Brain microvascular endothelial cell (primary cell): ENCODE measurements at regions not wholly inside any gene's neighbourhood (a gene's known extent, or its start where the extent isn't known, plus 50 kb on each side); places are given as distances from the start of the nearest gene placed in this dataset.

Experiments used
- DNase-seq: peaks from one replicate; pipeline ENCODE4 v3.0.0-alpha.2; 2020
- H3K27ac ChIP-seq: fragments of 250-450 bp; sonication (Bioruptor Pico); 2 replicates; pipeline ENCODE4 v1.5.1; 2020; ENCODE audit warnings: mild to moderate bottlenecking, moderate library complexity
- H3K27me3 ChIP-seq: fragments of 250-450 bp; sonication (Bioruptor Pico); replicated peaks from 2 replicates; pipeline ENCODE4 v1.5.1; 2020; ENCODE audit warnings: mild to moderate bottlenecking
- H3K36me3 ChIP-seq: fragments of 250-450 bp; sonication (Bioruptor Pico); replicated peaks from 2 replicates; pipeline ENCODE4 v1.5.1; 2020; ENCODE audit warnings: mild to moderate bottlenecking
- H3K4me3 ChIP-seq: 2 replicates; pipeline ENCODE4 v1.5.1; 2011; ENCODE audit warnings: low read depth, mild to moderate bottlenecking, control low read depth, low read length, moderate library complexity
- in situ Hi-C: cut with HindIII; loops from 2 replicates; pipeline ENCODE4 v1.10.0; 2017; ENCODE audit warnings: low sequenced_read_pairs, low pct_ligation_motif_present
- TF ChIP-seq, protein P1 (sequence below): IDR thresholded peaks from 2 replicates; pipeline ENCODE4 v1.5.1; 2011; ENCODE audit warnings: low read depth, mild to moderate bottlenecking, moderate library complexity, low read length, control low read depth, inconsistent platforms; ENCODE audit errors: missing control alignments

DNA sequence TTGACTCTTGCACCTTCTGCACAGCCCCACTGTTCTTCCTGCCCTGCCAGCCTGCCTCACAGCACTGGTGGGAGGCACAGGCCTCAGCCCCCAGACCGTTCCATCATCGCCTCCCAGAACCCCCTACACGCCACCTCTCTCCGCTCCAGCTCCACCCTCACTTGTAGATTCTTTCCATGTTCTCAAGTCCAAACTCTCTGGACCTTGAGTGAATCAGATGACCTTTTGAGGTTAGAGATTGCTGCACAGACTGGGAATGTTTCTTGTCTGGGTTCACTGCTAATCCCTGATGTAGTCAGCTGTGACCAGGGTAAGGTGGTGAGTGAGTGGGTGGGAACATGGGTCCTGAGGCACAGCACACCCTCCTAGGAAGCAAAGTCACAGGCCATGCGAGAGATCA lies 272.4 kb downstream of the IRF8 start:
- Histone ChIP-seq H3K27me3 (no peaks in the 10 kb centered on the region), H3K4me3 (no peak overlapping the region), H3K36me3 (no peaks in the 10 kb centered on the region), H3K27ac (no peak overlapping the region)
- in situ Hi-C loops, result no loop called here
- TF ChIP-seq, protein P1, sequence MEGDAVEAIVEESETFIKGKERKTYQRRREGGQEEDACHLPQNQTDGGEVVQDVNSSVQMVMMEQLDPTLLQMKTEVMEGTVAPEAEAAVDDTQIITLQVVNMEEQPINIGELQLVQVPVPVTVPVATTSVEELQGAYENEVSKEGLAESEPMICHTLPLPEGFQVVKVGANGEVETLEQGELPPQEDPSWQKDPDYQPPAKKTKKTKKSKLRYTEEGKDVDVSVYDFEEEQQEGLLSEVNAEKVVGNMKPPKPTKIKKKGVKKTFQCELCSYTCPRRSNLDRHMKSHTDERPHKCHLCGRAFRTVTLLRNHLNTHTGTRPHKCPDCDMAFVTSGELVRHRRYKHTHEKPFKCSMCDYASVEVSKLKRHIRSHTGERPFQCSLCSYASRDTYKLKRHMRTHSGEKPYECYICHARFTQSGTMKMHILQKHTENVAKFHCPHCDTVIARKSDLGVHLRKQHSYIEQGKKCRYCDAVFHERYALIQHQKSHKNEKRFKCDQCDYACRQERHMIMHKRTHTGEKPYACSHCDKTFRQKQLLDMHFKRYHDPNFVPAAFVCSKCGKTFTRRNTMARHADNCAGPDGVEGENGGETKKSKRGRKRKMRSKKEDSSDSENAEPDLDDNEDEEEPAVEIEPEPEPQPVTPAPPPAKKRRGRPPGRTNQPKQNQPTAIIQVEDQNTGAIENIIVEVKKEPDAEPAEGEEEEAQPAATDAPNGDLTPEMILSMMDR, result no peak
- peak; percentile 7 for DNase-seq

DNA sequence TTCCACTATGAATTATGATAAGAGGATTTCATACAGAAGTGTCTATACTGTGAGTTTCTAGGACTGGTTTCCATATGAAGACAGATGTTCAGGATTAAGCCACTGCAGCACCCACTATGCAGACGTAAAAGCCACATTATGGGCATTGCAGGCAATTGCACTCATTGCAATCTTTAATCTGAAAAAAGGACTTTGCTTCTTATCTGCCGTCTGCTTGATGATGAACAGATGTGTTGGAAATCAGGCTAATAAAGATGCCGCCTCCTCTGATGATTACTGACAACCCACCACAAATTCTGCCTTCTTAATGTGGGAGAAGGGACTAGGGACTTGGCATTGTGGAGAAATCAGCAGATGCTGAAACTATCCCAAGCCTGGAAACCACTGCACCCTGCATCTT lies 276.9 kb downstream of the IRF8 start:
- Histone ChIP-seq H3K27me3 (no peaks in the 10 kb centered on the region), H3K4me3 (no peak overlapping the region), H3K36me3 (no peaks in the 10 kb centered on the region), H3K27ac (no peak overlapping the region)
- TF ChIP-seq, protein P1, result no peak
- in situ Hi-C loops, result no loop called here
- no peak for DNase-seq

DNA sequence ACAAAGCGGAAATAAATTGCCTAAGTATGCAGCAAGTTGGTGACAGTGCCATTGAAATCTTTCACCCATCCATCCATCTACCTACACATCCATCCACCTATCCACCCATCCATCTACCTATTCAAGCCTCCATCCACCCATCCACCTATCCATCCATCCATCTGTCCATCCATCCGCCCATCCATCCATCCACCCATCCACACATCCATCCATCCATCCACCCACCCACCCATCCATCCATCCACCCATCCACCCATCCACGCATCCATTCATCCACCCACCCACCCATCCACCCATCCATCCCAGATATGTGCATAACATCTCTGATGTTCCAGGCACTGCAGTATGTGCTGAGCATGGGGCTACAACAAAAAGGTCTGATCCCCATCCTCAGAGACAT lies 277.5 kb downstream of the IRF8 start:
- no peak overlapping the region for H3K27ac ChIP-seq
- in situ Hi-C loops, result no loop called here
- no peak overlapping the region for H3K4me3 ChIP-seq
- TF ChIP-seq, protein P1, result no peak
- no peaks in the 10 kb centered on the region for H3K27me3 ChIP-seq
- no peak for DNase-seq
- no peaks in the 10 kb centered on the region for H3K36me3 ChIP-seq

DNA sequence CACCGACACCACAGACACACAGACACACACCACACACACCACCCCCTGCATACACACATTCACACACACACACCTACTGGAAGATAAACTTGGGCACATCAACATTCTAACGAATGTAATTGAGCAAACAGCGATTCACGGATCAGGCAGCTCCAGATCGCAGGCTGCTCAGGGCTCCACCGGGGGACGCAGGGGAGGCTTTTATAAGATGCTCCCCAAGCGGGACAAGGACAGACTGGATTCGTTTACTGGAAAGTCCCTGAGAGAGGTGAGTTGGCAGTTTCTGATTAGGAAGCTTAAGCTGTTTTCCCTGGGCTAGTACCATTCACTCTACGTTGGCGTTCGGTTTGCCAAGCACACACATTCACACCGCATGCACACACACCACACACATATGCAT lies 281.3 kb downstream of the IRF8 start:
- no peak overlapping the region for H3K27ac ChIP-seq
- no peak for DNase-seq
- H3K36me3 ChIP-seq, result no peaks in the 10 kb centered on the region
- no peak overlapping the region for H3K4me3 ChIP-seq
- TF ChIP-seq, protein P1, result no peak
- H3K27me3 ChIP-seq, result no peaks in the 10 kb centered on the region
- in situ Hi-C loops, result no loop called here

DNA sequence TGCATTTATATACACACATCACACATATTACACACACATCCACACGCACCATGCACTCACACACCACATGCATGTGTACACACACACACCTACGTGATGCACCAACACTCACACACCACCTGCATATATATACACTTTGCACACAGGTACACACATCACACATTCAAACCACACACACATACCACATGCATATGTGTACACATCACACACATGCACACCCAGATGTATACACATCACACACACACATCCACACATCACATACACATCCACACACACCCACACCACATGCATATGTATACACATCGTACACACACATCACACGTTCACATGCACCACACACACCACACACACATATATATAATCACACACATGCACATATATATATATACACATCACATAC lies 281.8 kb downstream of the IRF8 start:
- TF ChIP-seq, protein P1, result no peak
- Histone ChIP-seq H3K36me3 (no peaks in the 10 kb centered on the region), H3K27me3 (no peaks in the 10 kb centered on the region), H3K27ac (no peak overlapping the region), H3K4me3 (no peak overlapping the region)
- in situ Hi-C loops, result no loop called here
- no peak for DNase-seq

DNA sequence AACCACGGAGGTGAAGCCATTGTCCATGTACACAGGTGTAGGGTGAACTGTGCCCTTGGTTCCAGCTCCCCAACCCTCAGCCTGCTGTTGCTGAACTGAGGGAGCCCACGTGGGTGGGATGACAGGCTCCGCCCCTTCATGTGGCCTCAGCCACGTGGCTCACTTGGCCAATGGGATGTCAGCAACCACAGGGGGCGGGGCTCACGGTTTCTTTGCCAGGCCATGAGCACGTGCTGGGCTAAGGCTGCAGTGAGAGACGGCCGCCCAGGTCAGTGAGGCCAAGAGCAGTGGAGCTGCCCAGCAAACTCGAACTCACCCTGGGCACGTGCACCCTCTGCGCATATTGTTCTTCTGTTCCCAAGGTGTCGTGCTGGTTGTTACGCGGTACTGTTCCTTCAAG lies 282.6 kb downstream of the IRF8 start:
- Histone ChIP-seq H3K4me3 (no peak overlapping the region), H3K27me3 (no peaks in the 10 kb centered on the region), H3K27ac (no peak overlapping the region), H3K36me3 (no peaks in the 10 kb centered on the region)
- DNase-seq, result no peak
- TF ChIP-seq, protein P1, result no peak
- in situ Hi-C loops, result no loop called here
